ENCODE measurements at regions not wholly inside any gene's neighbourhood (a gene's known extent, or its start where the extent isn't known, plus 50 kb on each side); places are given as distances from the start of the nearest gene placed in this dataset.

GRCh38 chr11:80855426-80855825 lies 1414.6 kb upstream of the TENM4 start:
- POLR2A ChIA-PET (ENCODE audit: unreplicated experiment), result no interaction called here
- no peak overlapping the region for H3K14ac ChIP-seq (replicated peaks; ENCODE audit: low read depth, low read length)
- H3K9me1 ChIP-seq (ENCODE audit: insufficient read depth, low read length), result no peaks in the 10 kb centered on the region
- H4K91ac ChIP-seq (ENCODE audit: insufficient read depth, low read depth, low read length), result no peak overlapping the region
- H3K23ac ChIP-seq (ENCODE audit: low read depth, low read length), result no peak overlapping the region
- dilution Hi-C loops (cut with HindIII; ENCODE audit: low sequenced_read_pairs, unreplicated experiment), result no loop called here
- H3K27ac ChIP-seq (ENCODE audit: insufficient read depth, low read length), result no peak overlapping the region
- no peaks in the 10 kb centered on the region for H3K27me3 ChIP-seq (ENCODE audit: control insufficient read depth, insufficient read depth, low read length)
- intact Hi-C loops (cut with micrococcal nuclease), result no loop called here
- H3K9ac ChIP-seq (ENCODE audit: low read depth, low read length), result no peak overlapping the region
- TF ChIP-seq RAD21 (IDR thresholded peaks at IDR 0.05; ENCODE audit: low read length) (no peak), CTCF (conservative IDR thresholded peaks at IDR 0.05; ENCODE audit: low read depth, low read length) (no peak), MXI1 (IDR thresholded peaks at IDR 0.05; ENCODE audit: borderline replicate concordance, low read depth, low read length) (no peak), SMC3 (IDR thresholded peaks at IDR 0.05; ENCODE audit: low read depth, low read length) (no peak), RFX5 (IDR thresholded peaks at IDR 0.05; ENCODE audit: low read depth, low read length) (no peak), MAFK (IDR thresholded peaks at IDR 0.05; ENCODE audit: low read depth, low read length) (no peak), USF2 (IDR thresholded peaks at IDR 0.05; ENCODE audit: low read depth, low read length) (no peak), POLR2A (IDR thresholded peaks at IDR 0.05; ENCODE audit: low read depth, low read length) (no peak), RCOR1 (IDR thresholded peaks at IDR 0.05; ENCODE audit: insufficient replicate concordance, low read length) (no peak), CEBPB (IDR thresholded peaks at IDR 0.05; ENCODE audit: low read depth, low read length) (no peak), NFE2L2 (IDR thresholded peaks at IDR 0.05; ENCODE audit: low read depth, low read length) (no peak)
- ATAC-seq (ENCODE audit: low read depth) (no peak), DNase-seq (no peak)
- no peak overlapping the region for H2AFZ ChIP-seq (replicated peaks; ENCODE audit: low read length, poor library complexity)
- no peak overlapping the region for H3K56ac ChIP-seq (ENCODE audit: extremely low read depth, insufficient read depth, low read length)
- H2BK5ac ChIP-seq (ENCODE audit: low read depth, low read length, poor library complexity, severe bottlenecking), result no peak overlapping the region
- H2AK5ac ChIP-seq (ENCODE audit: low read depth, low read length), result no peak overlapping the region
- H3K4me1 ChIP-seq (ENCODE audit: control insufficient read depth, insufficient read depth, low read length), result no peaks in the 10 kb centered on the region
- no peak overlapping the region for H3K4me3 ChIP-seq (ENCODE audit: insufficient read depth, low read depth, low read length)
- in situ Hi-C loops (cut with MboI; ENCODE audit: low sequenced_read_pairs), result no loop called here
- H3K18ac ChIP-seq (ENCODE audit: low read depth, low read length), result no peak overlapping the region
- no peak overlapping the region for H3K4me2 ChIP-seq (ENCODE audit: low read depth, low read length)
- no peak overlapping the region for H2BK120ac ChIP-seq (ENCODE audit: low read depth, low read length)
- H3K4ac ChIP-seq (ENCODE audit: low read depth, low read length), result no peak overlapping the region
- H2AK9ac ChIP-seq (replicated peaks; ENCODE audit: low read depth, low read length, poor library complexity), result no peak overlapping the region
- H4K5ac ChIP-seq (ENCODE audit: low read depth, low read length), result no peak overlapping the region
- BruUV-seq (replicated peaks), result no TSS peak
- H3K79me1 ChIP-seq (ENCODE audit: low read depth in 1 of 2, low read length in 2 of 2), result no peaks in the 10 kb centered on the region
- CTCF ChIA-PET, result no interaction called here
- WGBS, 2 experiments (ENCODE audit: extremely low coverage in 2 of 2, insufficient read length in 1 of 2), result no CpG with 5 or more reads among the region's 4 CpGs
- H2BK15ac ChIP-seq (ENCODE audit: low read depth, low read length), result no peak overlapping the region
- H2BK20ac ChIP-seq (ENCODE audit: low read depth, low read length), result no peak overlapping the region
- H4K20me1 ChIP-seq (ENCODE audit: insufficient read depth, low read length), result no peaks in the 10 kb centered on the region
- no peaks in the 10 kb centered on the region for H3K9me3 ChIP-seq (ENCODE audit: control insufficient read depth, insufficient read depth, low read length)
- H4K8ac ChIP-seq (ENCODE audit: low read depth in 2 of 2, low read length in 2 of 2), result no peak overlapping the region
- no peaks in the 10 kb centered on the region for H3K36me3 ChIP-seq (ENCODE audit: control insufficient read depth, insufficient read depth, low read length)
